HepG2 (cell line): ENCODE measurements at regions not wholly inside any gene's neighbourhood (a gene's known extent, or its start where the extent isn't known, plus 50 kb on each side); places are given as distances from the start of the nearest gene placed in this dataset.

Experiments
- ATAC-seq: fragments of 200-7000 bp; cut with Tn5 transposase; 3 replicates; pipeline ENCODE4 v1.9.1; 2020; ENCODE audit warnings: mild to moderate bottlenecking, moderate library complexity
- BruUV-seq: library from RNA; stranded (reverse); fragments of 400-500 nt; replicated peaks from 2 replicates; lab custom pipeline; 2021; lab: Mats Ljungman, UMichigan
- CTCF ChIA-PET: fragments of 300-600 bp; formaldehyde crosslinking; extraction: SDS; loops from one replicate; lab custom pipeline; 2021; ENCODE audit warnings: low total read pairs, inconsistent platforms, low intra/inter-chr PET ratio; lab: Yijun Ruan, JAX
- POLR2A ChIA-PET: fragments of 350-600 bp; sonication (Branson Sonifier 250); formaldehyde crosslinking; loops from one replicate; lab custom pipeline; 2020; ENCODE audit warnings: antibody characterized with exemption, inconsistent platforms; lab: Yijun Ruan, JAX
- DNase-seq: peaks from one replicate; pipeline ENCODE4 v3.0.0-alpha.2; 2015; ENCODE audit warnings: low spot score
- FAIRE-seq: peaks from 3 replicates; lab custom pipeline; 2011; peaks lifted over from hg19 to GRCh38; lab: Jason Lieb, UNC
- H2AFZ ChIP-seq: one replicate; pipeline ENCODE4 v1.6.1; 2011; ENCODE audit warnings: low read length, inconsistent platforms
- H3K27ac ChIP-seq: fragments of 300-600 bp; 3 replicates; pipeline ENCODE4 v1.8.0; 2011; ENCODE audit warnings: mixed run types, mild to moderate bottlenecking, mixed read lengths, low read length, inconsistent platforms; ENCODE audit not compliant: insufficient read depth; ENCODE audit errors: extremely low read length
- H3K27me3 ChIP-seq, 2 experiments: fragments of 200-600 bp in 1 of 2; 2 replicates in 1 of 2; 3 replicates in 1 of 2; pipeline versions ENCODE4 v1.6.0 to v1.8.0; 2011; ENCODE audit warnings: low read length in 2 of 2, mild to moderate bottlenecking in 2 of 2, moderate library complexity in 2 of 2, inconsistent platforms in 1 of 2; ENCODE audit not compliant: insufficient read depth in 2 of 2, control insufficient read depth in 1 of 2
- H3K36me3 ChIP-seq, 2 experiments: fragments of 200-600 bp in 1 of 2; replicated peaks in 1 of 2; 2 replicates in 1 of 2; 3 replicates in 1 of 2; pipeline versions ENCODE4 v1.5.1 to v1.8.0; 2011; ENCODE audit warnings: low read length in 2 of 2, inconsistent platforms in 1 of 2; ENCODE audit not compliant: insufficient read depth in 2 of 2, control insufficient read depth in 1 of 2
- H3K4me1 ChIP-seq: 2 replicates; pipeline ENCODE4 v1.5.1; 2012; ENCODE audit warnings: low read length, inconsistent platforms; ENCODE audit not compliant: insufficient read depth
- H3K4me2 ChIP-seq: 2 replicates; pipeline ENCODE4 v1.6.0; 2011; ENCODE audit warnings: low read depth, low read length, inconsistent platforms
- H3K4me3 ChIP-seq, 3 experiments: fragments of 200-600 bp in 1 of 3; sonication (generic), shearing (Covaris generic) in 1 of 3; replicated peaks in 1 of 3; 2 replicates each; pipeline ENCODE4 v1.5.1; 2011 to 2016; ENCODE audit warnings: low read length in 3 of 3, inconsistent platforms in 2 of 3, low read depth in 2 of 3, mild to moderate bottlenecking in 2 of 3, control low read depth in 1 of 3, mixed read lengths in 1 of 3; ENCODE audit not compliant: insufficient read depth in 1 of 3
- H3K79me2 ChIP-seq: one replicate; pipeline ENCODE4 v1.6.1; 2011; ENCODE audit warnings: low read length, inconsistent platforms; ENCODE audit not compliant: insufficient read depth
- H3K9ac ChIP-seq: 2 replicates; pipeline ENCODE4 v1.6.0; 2011; ENCODE audit warnings: mild to moderate bottlenecking, low read depth, low read length, inconsistent platforms; ENCODE audit not compliant: insufficient read depth
- H3K9me3 ChIP-seq: 2 replicates; pipeline ENCODE4 v1.5.1; 2012; ENCODE audit warnings: mild to moderate bottlenecking, low read length
- H4K20me1 ChIP-seq: 2 replicates; pipeline ENCODE4 v1.6.0; 2011; ENCODE audit warnings: inconsistent platforms, mild to moderate bottlenecking, low read length, moderate library complexity; ENCODE audit not compliant: insufficient read depth
- CENPT ChIP-seq: sonication (generic); formaldehyde crosslinking; IDR thresholded peaks from 2 replicates; pipeline ENCODE4 v1.8.0; 2022; ENCODE audit warnings: low read depth, mild to moderate bottlenecking, moderate library complexity, missing genetic modification reagents
- FOXA3 ChIP-seq: IDR thresholded peaks from 2 replicates; pipeline ENCODE4 v1.6.1; 2016; ENCODE audit warnings: missing genetic modification reagents, missing compliant biosample characterization
- HDAC6 ChIP-seq: fragments of 200-600 bp; sonication (generic); IDR thresholded peaks from 2 replicates; pipeline ENCODE4 v1.7.0; 2017; ENCODE audit warnings: mild to moderate bottlenecking, antibody characterized with exemption, low read length, low read depth
- HMG20B ChIP-seq: conservative IDR thresholded peaks from 2 replicates; pipeline ENCODE4 v1.6.1; 2016; ENCODE audit warnings: missing genetic modification reagents, missing compliant biosample characterization
- MATR3 ChIP-seq: sonication (generic); formaldehyde crosslinking; IDR thresholded peaks from 2 replicates; pipeline ENCODE4 v1.4.0; 2020; ENCODE audit warnings: missing genetic modification reagents
- NBN ChIP-seq: fragments of 450-650 bp; conservative IDR thresholded peaks from 2 replicates; pipeline ENCODE4 v1.6.1; 2017
- NFKB2 ChIP-seq: sonication (generic); formaldehyde crosslinking; IDR thresholded peaks from 2 replicates; pipeline ENCODE4 v1.4.0; 2020; ENCODE audit warnings: missing genetic modification reagents, borderline replicate concordance
- PHF8 ChIP-seq: sonication (generic); formaldehyde crosslinking; IDR thresholded peaks from 2 replicates; pipeline ENCODE4 v1.5.0; 2020; ENCODE audit warnings: missing genetic modification reagents
- SIN3B ChIP-seq: fragments of 150-350 bp; IDR thresholded peaks from 2 replicates; pipeline ENCODE4 v1.6.1; 2014; ENCODE audit warnings: low read length
- TCF7L2 ChIP-seq: IDR thresholded peaks from 2 replicates; pipeline ENCODE4 v1.6.1; 2011; ENCODE audit warnings: mild to moderate bottlenecking, low read depth, low read length, moderate library complexity
- ZBTB37 ChIP-seq: sonication (generic); formaldehyde crosslinking; IDR thresholded peaks from 2 replicates; pipeline ENCODE4 v1.4.0; 2020; ENCODE audit warnings: mild to moderate bottlenecking, missing genetic modification reagents
- ZNF33A ChIP-seq: sonication (generic); formaldehyde crosslinking; IDR thresholded peaks from 2 replicates; pipeline ENCODE4 v1.5.1; 2020; ENCODE audit warnings: missing genetic modification reagents, mild to moderate bottlenecking, moderate library complexity, borderline replicate concordance
- ZNF713 ChIP-seq: sonication (generic); formaldehyde crosslinking; IDR thresholded peaks from 2 replicates; pipeline ENCODE4 v1.4.0; 2020; ENCODE audit warnings: mild to moderate bottlenecking, missing genetic modification reagents
- WGBS: methylation state at CpG from one replicate; pipeline ENCODE4 v1.1.6; 2017; ENCODE audit warnings: low lambda C conversion rate; 5-methylcytosine and 5-hydroxymethylcytosine counted together
- in situ Hi-C: cut with HindIII; loops from 2 replicates; pipeline ENCODE4 v1.10.0; 2017; ENCODE audit warnings: low pct_unique_long_range_greater_than_20kb; ENCODE audit not compliant: extremely low pct_ligation_motif_present
- intact Hi-C: fragments of 100-400 bp; cut with micrococcal nuclease; formaldehyde crosslinking; loops from one replicate; pipeline ENCODE4 v1.10.0; 2022; ENCODE audit not compliant: unreplicated experiment

- DNase-seq (no peak), ATAC-seq (no peak)
- Histone ChIP-seq H3K9ac (no peak overlapping the region), H3K4me2 (no peak overlapping the region), H3K4me1 (no peaks in the 10 kb centered on the region)
- TF ChIP-seq SIN3B (no peak), MATR3 (no peak), NBN (no peak), HDAC6 (no peak), PHF8 (no peak), ZBTB37 (CRISPR knock-in tag) (no peak), FOXA3 (CRISPR knock-in tag) (no peak), NFKB2 (no peak), TCF7L2 (no peak), ZNF713 (CRISPR knock-in tag) (no peak), ZNF33A (no peak), HMG20B (CRISPR knock-in tag) (no peak), CENPT (CRISPR knock-in tag) (no peak)
- TF ChIP-seq, all 625 proteins: peak for 0
- CTCF ChIA-PET = no interaction called here
- POLR2A ChIA-PET = no interaction called here
- Histone ChIP-seq H3K4me3 (no peak overlapping the region), H3K27ac (no peak overlapping the region), H3K9me3 (no peaks in the 10 kb centered on the region), H3K36me3 (no peaks in the 10 kb centered on the region), H3K79me2 (no peaks in the 10 kb centered on the region), H4K20me1 (no peaks in the 10 kb centered on the region), H2AFZ (no peak overlapping the region), H3K27me3 (peaks cover 0 to 13% of the 10 kb centered on the region in 2 experiments; a peak in 3 of 5 replicates)
- intact Hi-C loops (no loop called here), in situ Hi-C loops (no loop called here)
- 2% methylated on average over 6 of the region's 6 CpGs for WGBS
- no peak for FAIRE-seq
- BruUV-seq = no TSS peak
Observed at GRCh38 chr12:125376422-125376821, 311.2 kb downstream of the AACS start.
